ENCODE measurements at regions not wholly inside any gene's neighbourhood (a gene's known extent, or its start where the extent isn't known, plus 50 kb on each side); places are given as distances from the start of the nearest gene placed in this dataset.

DNA sequence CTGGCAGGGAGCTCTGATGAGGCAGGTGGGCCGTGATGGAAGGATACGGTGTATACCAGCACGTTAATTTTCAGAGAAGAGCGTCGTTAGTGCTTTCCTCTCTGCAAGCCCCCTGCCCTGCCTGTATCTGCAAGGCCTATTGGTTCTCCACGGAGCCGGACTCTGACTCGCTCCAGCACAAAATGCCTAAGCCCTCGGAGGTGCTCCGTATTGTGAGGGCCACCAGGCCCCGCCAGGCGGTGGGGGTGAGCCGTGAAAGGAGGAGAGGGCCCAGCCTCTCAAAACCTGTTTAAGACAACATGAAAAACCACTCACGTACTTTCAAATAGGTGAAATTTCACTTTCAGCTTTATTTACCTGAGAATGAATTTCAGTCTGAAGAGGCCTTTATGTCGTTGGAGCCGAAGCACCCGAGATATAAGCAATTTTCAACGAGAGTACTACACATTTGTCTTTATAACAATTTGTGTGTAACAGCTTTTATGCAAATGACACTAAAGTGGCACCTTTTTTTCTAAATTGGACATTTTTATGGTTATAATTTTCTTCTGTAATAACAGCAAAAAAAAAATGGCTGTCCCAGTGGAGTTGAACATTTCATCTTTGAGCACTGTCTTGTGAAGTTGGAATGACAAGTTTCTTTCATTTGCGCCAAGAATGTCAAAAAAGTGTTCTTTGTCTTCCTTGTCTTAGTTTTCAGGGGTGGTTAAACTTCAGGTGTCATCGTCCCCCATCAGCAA lies 749.5 kb downstream of the VRK1 start:
- DNase-seq (ENCODE audit: missing footprints) (no peak), ATAC-seq (no peak)
- intact Hi-C loops (cut with DNase I): no loop called here

DNA sequence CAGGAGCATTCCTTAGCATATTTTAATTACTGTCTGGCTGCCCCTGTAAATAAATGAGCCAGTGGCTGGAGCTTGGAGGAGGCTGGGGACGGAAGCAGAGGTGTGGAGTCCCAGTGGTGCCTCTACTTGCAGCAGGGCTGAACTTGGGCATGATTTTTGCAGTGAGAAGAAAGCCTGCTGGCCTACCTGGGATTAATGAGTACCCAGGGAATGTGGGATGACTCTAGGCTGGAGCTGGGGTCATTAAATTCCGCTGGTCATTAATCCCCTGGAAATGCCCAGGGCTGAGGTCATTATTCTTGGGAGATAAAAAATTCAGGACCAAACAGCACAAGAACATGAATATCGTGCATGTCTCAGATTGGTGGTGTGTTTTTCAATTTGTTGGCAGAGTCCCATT lies 753.3 kb downstream of the VRK1 start:
- intact Hi-C loops (cut with DNase I): no loop called here
- no peak for DNase-seq (ENCODE audit: missing footprints)
- no peak for ATAC-seq

DNA sequence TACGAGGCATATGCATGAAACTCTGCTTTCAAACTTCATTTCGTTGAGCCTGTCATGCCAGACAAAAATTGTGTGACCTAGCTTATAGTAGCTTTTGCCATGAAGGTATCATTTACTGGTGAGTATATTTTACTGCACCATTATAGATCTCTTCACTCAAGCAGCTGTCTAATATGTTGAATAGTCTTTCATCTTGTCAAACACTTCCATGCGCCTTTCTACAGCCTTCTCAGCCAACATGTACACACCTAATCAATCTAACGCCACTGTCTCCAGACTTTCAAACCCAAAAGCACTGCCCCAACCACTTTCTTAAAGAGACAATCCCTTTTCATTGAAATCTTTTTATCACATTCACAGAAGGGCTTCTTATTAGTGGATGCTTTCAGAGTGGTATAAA lies 757.4 kb downstream of the VRK1 start:
- intact Hi-C loops (cut with DNase I): no loop called here
- ATAC-seq (no peak), DNase-seq (ENCODE audit: missing footprints) (no peak)

DNA sequence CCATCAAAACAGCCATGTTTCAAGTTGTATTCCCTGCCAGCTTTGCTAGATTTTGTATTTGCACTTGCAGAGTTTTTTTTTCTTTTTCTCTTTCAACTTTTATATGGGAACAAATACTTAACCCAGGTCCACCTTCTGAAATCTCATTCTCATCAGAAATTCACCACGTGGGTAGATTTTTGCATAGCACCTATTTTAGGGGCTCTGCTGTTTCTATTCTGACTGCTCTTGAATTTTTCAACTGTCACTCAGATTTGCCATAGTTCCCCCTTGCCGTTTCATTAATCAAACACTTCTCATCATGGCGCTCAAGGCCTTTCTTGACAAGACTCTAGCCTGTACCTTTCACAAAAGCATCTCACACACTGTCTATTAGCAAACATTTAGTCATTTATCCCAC lies 767.2 kb downstream of the VRK1 start:
- intact Hi-C loops (cut with DNase I): no loop called here
- ATAC-seq: no peak
- no peak for DNase-seq (ENCODE audit: missing footprints)

DNA sequence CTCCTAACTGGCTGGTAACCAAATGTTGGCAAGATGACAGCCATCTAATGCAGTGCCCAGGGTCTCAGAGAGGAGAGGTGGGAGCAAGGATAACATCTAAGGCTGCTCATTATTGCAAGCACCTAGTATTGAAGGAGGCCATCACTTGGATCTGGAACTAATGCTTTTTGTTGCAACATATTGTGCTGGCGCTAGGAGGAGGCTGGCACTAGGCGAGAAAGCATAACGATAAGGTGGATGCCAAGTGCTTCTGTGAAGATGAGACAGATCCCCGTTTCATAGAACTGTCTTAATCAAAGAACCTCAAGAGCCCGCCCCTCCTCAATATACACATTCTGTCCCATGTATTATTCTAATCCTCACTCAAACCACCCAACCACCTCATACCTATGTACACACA lies 774.0 kb downstream of the VRK1 start:
- intact Hi-C loops (cut with DNase I): no loop called here
- DNase-seq (ENCODE audit: missing footprints): no peak
- ATAC-seq: no peak

DNA sequence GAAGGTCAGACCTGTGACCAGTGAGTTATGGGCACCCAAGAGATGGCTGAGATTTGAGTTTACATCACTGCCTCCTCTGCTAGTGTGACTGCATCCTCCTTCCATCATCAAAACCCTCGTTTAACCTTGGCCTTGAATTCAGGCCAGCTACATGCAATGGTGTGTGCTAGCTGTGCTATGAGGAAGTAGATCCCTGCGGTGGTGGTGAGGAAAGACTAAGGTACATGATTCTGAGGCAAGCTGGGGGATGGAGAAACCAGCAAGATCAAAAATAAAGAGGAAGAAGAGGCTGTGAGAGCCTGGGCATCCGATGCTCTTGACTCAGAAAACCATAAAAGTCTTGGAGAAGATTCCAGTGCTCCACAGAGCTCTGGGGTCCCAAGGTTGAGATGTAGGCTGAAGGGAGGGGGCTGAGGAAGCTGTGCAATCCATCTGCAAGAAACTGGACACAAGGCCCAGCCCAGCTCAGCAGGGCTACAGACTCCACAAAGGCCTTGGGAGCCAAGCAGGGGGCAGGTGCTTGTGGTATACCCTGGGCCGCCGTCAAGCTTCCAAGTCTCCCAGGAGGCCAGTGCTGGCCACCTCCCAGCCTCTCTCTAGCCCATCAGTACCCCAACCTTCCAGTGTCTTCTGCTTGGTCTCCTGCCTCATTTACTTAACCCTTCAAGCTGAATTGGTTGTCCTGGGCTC lies 774.8 kb downstream of the VRK1 start:
- no peak for ATAC-seq
- intact Hi-C loops (cut with DNase I): no loop called here

DNA sequence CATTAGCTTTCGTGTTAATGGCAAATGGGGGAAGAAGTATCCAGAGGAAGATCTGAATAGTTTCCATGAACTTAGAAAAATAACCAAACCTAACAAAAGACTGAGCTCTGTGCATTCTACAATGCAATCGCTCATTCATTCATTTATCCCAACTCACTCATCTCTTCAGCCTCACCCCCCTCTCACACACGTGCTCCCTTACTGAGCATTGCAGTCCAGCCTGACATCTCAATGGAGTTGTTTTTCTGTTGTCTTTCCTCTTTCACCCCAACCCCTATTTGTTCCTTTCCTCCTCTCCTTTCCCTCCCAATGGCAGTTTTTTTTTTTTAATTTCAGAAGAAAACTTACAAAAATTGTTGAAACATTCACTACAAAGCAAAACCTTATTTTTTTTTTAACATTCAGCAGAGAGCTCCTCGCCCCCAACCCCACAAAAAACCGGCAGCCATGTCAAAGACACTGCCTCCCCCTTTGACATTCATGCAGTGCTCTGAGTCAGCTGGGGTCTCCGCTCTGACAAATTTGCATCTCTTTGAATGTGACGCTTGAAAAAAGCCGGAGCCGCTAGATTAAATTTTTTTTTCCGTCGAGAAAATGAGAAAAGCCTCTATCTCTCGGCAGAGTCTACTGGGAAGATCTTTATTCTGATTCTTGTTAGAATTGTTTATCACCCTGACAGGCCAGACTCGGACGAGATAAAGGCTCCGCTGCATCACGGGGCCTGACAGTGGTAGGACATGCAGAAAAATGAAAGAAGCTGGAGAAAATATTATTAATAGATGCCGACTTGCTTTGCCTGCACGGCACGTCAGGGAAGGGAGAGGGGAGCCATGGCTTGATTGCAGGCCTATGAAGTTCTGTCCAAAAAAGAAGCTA lies 775.6 kb downstream of the VRK1 start:
- ATAC-seq (no peak), DNase-seq (ENCODE audit: missing footprints) (no peak)
- intact Hi-C loops (cut with DNase I): no loop called here

More for the DNA sequence above, 774.8 kb downstream of the VRK1 start:
- DNase-seq (ENCODE audit: missing footprints): no peak

DNA sequence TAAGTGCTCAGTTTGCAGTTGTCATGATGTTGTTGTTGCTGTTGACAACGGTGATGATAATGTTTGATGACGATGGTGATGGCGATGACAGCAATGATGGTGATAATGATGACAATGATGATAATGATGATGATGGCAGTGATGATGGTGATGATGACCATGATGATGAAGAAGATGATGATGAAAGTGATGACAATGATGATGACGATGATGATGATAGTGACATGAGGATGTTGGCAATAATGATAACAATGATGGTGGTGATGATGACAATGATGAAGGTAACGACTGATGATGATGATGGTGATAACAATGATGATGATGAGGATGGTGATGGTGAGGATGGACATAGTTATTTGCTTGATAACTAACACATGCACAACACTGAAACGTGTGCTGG lies 778.5 kb downstream of the VRK1 start:
- intact Hi-C loops (cut with DNase I): no loop called here
- DNase-seq (ENCODE audit: missing footprints): no peak
- no peak for ATAC-seq

DNA sequence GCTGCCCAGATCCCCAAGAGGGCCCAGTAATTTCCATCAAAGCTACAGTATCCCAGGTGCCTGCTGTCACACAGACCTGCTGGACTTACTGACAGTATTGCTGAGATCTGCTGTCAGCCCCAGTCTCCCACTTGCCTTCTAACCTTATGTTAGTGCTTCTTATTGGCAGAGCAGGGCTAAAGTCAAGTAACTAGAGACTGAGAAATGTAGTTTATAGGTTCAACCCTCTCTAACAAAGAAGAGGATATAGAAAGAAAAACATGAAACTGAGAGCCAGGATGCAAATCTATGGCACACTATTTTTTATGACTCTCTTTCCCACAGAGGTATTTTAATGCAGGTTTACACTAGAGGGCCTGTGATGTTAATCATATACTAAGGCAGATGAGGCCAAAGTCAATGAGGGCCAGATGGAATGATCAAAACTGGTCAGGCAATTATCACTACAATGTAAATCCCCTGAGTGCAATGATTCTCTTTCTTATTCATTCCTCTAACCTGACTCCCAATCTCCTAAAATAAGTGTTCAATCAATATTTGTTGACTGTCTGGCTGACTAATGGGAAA lies 781.9 kb downstream of the VRK1 start:
- DNase-seq (ENCODE audit: missing footprints): no peak
- intact Hi-C loops (cut with DNase I): no loop called here
- no peak for ATAC-seq

DNA sequence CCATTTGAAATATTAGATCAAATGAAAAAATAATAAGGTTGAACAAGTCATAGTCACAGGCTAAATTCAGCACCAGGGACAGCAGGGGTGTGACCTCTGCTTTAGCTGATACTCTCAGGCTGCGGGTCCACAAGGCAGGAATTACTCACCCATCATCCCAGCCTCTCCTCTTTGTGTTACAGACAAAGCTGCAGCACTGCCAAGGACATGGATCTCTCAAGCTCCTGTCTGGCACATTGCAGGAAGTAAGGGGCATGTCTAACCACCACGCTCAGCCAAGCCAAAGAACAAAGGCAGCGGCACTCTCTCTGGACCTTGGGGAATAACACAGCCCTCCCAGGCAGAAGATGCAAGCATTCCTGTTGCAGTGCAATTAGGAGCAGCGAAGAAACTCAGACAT lies 783.8 kb downstream of the VRK1 start:
- ATAC-seq: no peak
- intact Hi-C loops (cut with DNase I): no loop called here
- DNase-seq (ENCODE audit: missing footprints): no peak

DNA sequence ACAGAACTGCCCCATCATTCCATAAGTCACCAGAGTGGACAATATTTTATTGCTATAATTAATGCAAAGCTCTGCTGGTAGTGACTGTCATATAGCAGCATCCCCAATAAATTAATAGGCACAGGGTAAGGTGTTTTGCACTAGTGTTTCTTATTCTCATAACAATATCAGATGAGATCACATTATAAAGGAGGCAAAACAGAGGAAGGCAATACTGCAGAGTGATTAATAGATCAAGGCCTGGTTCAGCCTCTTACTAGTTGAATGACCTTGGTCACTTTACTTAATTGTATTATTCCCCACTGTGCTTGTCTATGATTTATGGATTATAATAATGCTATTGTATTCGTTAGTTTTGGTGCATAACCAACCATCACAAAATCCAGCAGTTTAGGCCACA lies 784.8 kb downstream of the VRK1 start:
- no peak for ATAC-seq
- intact Hi-C loops (cut with DNase I): no loop called here
- no peak for DNase-seq (ENCODE audit: missing footprints)

DNA sequence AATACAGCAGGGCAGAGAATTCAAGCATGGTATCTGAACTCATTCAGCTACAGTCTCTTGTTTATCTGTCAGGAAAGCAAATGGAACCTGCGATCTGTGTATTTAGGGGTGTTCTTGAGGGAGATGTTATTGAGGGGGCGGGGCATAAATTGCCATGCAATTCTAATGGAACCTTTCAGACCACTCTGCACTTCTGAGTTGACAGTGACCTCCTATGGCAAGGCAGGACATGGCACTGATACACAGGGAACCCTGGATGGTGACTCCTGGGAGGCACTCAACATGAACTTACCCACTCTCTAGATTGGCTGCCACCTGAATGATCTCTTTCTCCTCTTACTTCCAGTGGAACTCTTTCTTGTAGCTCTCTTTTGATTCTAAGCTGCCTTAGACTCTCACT lies 787.3 kb downstream of the VRK1 start:
- ATAC-seq: no peak
- no peak for DNase-seq (ENCODE audit: missing footprints)
- intact Hi-C loops (cut with DNase I): no loop called here

DNA sequence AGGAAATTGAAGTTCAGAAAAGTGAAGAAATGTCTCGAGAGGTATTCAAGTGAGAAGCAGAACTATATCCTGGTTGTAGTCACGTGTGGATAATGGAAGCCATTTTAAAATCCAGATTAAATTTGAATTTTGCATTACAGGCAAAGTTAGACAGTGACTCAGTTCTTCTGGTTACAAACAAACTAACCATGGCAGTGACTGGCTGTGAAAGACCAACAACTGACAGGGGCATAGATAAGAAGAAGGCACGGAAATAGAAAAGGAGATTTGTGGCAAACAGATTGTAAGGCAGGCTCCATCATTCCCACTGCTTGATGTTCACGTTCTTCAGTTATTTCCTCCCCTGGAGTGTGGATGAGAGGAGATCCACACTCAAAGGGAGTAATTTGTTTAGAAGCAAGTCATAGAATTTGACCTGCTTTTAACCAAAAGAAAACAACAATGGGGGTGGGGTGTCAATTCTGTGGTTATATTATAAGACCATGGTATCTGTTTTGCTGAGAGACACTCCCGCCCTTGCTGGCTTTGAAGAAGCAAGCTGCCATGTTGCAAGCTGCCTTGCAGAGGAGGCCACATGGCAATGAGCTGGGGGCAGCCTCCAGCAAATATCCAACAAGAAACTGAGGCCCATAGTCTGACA lies 795.3 kb downstream of the VRK1 start:
- no peak for DNase-seq (ENCODE audit: missing footprints)
- ATAC-seq: no peak
- intact Hi-C loops (cut with DNase I): no loop called here

DNA sequence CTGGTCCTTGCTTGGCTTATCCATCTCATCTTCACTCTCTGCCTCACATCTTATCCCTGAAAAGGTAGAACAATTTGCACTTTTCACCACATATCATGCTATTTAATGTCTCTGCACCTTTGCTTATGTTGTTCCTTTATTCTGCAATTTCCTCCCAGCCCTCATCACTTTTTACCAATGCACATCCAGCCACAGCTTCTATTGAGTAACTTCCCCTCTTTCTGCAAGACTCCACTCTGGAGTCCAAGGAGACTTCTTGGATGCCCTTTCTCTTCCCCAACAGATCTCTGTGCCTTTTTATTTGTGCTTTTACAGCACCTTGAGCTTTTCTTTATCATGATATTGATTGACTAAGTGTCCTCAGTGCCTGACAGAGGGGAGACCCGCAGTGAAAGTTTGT lies 797.1 kb downstream of the VRK1 start:
- no peak for DNase-seq (ENCODE audit: missing footprints)
- intact Hi-C loops (cut with DNase I): no loop called here
- no peak for ATAC-seq

DNA sequence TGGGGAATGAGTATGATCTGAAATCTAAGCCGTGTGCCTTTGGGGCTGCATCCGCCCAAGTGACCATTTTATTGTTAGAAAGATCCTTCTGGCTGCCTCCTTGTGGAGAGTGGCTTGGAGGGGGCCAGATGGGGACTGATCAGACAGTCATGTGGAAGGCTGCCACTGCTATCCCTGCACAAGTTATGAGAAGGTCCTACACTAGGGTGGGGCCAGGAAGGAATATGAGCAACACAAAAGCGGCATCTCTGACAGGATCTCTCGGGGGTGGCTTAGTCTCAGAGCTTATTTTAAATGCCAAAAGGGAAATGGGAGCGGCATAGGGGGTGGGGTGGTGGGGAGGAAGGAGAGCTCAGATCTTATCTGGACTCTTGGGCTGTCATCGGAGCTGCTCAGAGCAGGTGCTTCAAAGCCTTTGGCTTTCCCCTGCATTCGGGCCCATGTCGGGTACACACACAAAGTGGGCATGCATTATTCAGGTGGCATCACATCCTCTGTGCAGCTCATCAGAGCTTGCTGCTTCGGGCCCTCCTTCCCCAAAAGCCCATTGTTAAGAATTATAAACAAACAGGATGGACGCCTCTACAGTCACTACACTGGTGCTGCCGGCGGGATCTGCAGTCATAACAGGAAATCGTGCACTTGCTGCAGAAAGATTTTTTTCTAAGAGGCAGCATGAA lies 805.4 kb downstream of the VRK1 start:
- DNase-seq (ENCODE audit: missing footprints) (no peak), ATAC-seq (no peak)
- intact Hi-C loops (cut with DNase I): no loop called here

DNA sequence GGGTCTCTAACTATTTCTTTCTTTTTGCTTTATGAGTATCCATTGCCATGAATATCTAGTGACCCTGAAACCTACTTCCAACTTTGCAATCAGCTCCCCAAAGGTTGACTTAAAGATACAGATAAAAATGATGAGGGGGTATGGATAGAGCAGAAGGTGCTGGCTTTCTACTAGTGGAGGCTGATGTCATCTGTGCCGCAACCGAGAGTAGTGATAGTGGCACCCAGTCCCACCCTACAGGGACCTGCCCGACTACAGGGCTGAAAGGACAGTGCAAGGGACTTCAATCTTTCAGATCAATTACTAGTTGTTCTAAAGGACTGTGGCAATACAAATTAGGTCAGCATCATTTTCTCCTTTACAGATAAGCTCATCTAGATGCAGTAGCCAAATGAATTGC lies 806.0 kb downstream of the VRK1 start:
- intact Hi-C loops (cut with DNase I): no loop called here
- ATAC-seq (no peak), DNase-seq (ENCODE audit: missing footprints) (no peak)

DNA sequence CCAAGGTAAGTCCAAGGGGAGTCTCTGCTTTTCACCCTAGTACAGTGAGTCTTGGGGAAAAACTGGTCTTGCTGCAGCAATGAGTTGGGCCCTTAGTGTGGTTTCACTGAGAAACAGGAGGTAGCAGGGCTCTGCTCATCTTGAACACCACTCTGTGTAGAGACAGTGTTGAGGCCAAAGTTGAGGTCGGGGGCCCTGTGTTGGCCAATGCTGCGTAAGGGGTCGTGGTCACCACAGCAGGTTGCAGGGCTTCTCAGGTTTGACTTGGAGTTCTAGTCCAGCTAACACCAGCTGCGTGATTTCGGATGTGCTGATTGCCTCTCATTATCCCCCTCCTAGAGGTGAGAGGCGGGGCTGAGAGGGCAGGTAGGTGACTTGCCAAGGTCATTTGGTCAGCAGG lies 807.5 kb downstream of the VRK1 start:
- intact Hi-C loops (cut with DNase I): no loop called here
- ATAC-seq: no peak
- DNase-seq (ENCODE audit: missing footprints): no peak

DNA sequence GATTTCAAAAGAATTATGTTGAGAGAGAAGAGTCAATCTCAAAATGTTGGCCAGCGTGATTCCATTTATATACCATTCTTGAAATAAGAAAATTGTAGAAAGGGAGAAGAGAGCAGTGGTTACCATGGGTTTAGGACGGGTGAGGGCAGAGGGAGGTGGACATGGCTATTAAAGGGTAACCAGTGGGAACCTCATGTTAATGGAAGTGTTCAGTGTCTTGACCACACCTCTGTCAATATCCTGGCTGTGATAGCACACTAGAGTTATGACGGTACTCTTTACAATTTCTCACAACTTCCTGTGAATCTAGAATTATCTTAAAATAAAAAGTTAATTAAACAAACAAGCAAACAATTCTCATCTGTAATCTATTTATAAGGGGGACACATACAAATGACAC lies 821.2 kb downstream of the VRK1 start:
- no peak for DNase-seq (ENCODE audit: missing footprints)
- ATAC-seq: no peak
- intact Hi-C loops (cut with DNase I): no loop called here

Data from Right ventricle myocardium inferior (tissue), 1 donor.